ENCODE measurements at regions not wholly inside any gene's neighbourhood (a gene's known extent, or its start where the extent isn't known, plus 50 kb on each side); places are given as distances from the start of the nearest gene placed in this dataset.

GRCh38 chr3:13258986-13259514, 161.1 kb downstream of the NUP210 start:
- no peak for TF ChIP-seq CTCF (IDR thresholded peaks at IDR 0.05)
- no peak for TF ChIP-seq POLR2A (IDR thresholded peaks at IDR 0.05)
- no peak for TF ChIP-seq EP300 (IDR thresholded peaks at IDR 0.05)

All from ovary (tissue), 3 donors.